Cardiac fibroblast (primary cell): ENCODE measurements at regions not wholly inside any gene's neighbourhood (a gene's known extent, or its start where the extent isn't known, plus 50 kb on each side); places are given as distances from the start of the nearest gene placed in this dataset.

Source experiments
- DNase-seq, 2 donors: peaks; one replicate each; pipeline versions ENCODE4 v3.0.0 to v3.0.0-alpha.2; 2010; ENCODE audit warnings: low read depth in 2 of 2
- H3K4me3 ChIP-seq, 2 donors: replicated peaks in 1 of 2; 1 replicate in 1 of 2; 2 replicates in 1 of 2; pipeline ENCODE4 v1.5.1; 2011; ENCODE audit warnings: low read depth in 2 of 2, low read length in 2 of 2, mild to moderate bottlenecking in 2 of 2, moderate library complexity in 1 of 2
- TF ChIP-seq, protein P1 (sequence below): IDR thresholded peaks from one replicate; pipeline ENCODE4 v1.5.1; 2011; ENCODE audit warnings: low read depth, mild to moderate bottlenecking, low read length, inconsistent platforms

DNA sequence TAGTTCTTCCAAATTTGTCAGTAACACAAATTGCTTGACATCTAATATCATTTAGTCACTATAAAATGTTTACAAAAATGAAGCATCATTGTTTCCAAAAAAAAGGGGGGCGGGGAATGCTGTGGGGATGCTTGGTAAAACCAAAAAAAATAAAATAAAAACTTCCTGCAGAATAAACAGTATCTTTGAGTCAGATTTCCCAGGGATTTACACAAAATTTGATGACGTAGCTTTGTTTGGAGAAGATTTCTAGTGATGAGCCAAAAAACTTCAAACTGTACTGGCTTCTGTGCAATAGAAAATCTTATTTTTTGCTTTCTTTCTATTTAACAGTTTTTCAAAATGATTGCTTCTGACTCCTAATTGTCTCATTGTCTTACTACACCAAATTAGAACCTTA is 80.0 kb downstream of the MZT1 start:
- no peak for DNase-seq
- TF ChIP-seq, protein P1, sequence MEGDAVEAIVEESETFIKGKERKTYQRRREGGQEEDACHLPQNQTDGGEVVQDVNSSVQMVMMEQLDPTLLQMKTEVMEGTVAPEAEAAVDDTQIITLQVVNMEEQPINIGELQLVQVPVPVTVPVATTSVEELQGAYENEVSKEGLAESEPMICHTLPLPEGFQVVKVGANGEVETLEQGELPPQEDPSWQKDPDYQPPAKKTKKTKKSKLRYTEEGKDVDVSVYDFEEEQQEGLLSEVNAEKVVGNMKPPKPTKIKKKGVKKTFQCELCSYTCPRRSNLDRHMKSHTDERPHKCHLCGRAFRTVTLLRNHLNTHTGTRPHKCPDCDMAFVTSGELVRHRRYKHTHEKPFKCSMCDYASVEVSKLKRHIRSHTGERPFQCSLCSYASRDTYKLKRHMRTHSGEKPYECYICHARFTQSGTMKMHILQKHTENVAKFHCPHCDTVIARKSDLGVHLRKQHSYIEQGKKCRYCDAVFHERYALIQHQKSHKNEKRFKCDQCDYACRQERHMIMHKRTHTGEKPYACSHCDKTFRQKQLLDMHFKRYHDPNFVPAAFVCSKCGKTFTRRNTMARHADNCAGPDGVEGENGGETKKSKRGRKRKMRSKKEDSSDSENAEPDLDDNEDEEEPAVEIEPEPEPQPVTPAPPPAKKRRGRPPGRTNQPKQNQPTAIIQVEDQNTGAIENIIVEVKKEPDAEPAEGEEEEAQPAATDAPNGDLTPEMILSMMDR = no peak
- H3K4me3 ChIP-seq = no peak overlapping the region

DNA sequence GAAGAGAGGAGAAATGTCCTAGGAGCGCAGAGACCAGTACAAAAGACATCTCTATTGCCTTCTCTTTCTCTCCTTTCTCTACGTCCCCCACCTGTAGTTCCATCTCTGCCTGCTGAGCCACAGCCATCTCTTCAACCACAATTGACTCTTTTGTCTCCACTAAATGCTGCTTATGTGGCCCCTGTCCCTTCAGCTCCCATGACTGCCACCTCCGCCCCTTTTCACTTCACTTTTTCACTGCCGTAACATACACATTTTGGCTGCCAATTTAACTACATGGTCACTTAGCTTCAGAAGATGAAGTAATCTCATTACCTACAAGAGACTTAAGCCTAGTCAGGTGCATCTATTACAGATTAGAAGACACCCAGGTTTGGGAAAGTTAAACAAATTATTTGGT is 81.9 kb downstream of the MZT1 start:
- TF ChIP-seq, protein P1 = no peak
- DNase-seq = no peak
- no peak overlapping the region for H3K4me3 ChIP-seq

DNA sequence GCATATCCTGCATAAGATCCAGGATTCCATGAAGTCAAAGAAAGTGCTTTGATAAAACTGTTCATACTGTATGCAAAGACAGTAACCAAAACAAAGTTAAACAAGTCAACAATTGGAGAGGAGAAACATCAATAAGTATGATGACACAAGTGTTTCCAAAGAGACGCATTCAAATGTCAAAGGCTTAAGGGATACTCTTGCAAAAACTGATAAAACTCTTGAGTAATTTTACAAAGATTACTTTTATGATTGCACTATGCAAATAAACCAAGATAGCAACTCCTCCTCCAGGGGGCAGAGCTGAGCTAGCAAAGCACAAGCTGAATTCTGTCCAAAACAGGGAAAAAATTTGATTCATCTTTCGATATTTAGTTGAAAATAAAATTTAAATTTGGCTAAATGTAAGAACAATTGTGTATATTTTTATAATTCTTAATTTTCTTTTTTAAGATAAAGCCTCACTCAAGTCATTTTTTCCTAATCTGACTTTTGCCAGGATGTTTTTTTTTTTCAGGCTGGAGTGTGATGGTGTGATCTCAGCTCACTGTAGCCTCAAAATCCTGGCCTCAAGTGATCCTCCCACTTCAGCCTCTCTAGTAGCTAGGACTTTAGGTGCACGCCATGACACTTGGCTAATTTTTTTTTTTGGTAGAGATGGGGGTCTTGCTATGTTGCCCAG is 84.0 kb downstream of the MZT1 start:
- DNase-seq = peak; percentile 63 to 68
- TF ChIP-seq, protein P1 = peak; percentile 79
- no peak overlapping the region for H3K4me3 ChIP-seq

DNA sequence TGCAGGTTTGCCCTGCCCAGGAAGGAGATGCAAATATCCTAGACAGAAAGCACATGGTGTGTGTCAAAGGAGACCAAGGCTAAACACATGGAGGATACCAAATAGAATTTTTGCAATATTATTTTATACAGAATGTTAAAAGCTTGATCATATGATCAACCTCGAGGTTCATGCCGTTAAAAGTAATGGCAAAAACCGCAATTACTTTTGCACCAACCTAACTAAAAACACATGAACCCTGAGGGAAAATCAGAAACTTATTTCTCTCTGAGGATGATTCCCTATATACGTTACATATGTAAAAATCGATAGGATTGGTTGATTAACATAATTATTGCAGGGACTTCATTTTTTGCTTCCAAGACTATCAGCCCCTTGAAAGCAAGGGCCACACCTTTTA is 88.1 kb downstream of the MZT1 start:
- H3K4me3 ChIP-seq = no peak overlapping the region
- no peak for DNase-seq
- TF ChIP-seq, protein P1 = no peak

DNA sequence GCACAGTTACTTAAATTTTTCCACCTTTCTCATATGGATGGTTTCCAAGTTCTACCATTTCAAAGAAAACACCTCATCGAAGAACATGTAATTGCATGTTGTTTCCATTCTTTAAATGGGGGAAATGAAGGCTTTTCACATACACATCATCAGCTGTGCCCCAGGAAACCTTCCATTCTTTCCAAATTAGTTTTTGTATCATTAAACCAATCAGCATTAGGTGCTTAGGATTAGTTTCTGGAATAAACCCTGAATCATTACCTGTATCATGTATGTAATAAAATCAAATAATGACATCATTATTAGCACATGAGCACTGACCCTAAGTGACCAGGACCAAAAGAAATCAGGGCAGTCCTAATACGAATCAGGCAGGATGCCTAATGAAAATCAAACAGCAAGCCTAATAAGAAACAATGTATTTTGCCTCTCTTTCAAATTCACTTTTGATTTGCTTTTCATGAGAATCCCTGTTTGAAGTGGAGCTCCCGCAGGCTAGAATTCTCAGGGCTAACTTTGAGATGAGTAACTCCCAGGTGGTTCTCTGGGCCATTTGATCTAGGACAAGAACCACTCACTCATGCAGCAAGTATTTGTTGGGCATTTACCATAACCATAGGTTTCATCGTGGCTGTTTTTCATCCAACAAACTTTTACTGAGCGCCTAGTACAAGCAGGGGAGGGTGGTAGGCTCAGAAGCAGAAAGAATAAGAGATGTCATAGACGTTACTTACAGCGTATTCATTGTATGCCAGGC is 89.2 kb downstream of the MZT1 start:
- no peak overlapping the region for H3K4me3 ChIP-seq
- TF ChIP-seq, protein P1 = no peak
- no peak for DNase-seq

DNA sequence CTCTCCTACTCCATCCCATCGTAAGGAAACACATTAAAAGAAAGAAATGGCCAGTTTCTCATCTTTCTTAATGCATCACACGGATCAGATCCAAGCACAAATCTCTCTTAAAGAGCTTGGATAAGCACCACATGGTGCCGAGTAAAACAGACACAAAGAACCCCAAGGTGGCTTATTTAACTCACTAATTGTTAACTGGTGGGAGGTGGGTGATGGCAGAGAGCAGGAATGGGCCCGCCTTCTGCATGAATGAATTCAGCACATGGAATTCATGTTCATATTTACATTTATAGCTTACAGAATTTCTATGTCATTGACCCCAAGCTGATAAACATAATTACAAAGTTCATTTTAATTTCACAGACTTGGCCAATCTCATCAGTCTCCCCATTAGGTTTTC is 89.9 kb downstream of the MZT1 start:
- TF ChIP-seq, protein P1 = no peak
- no peak for DNase-seq
- no peak overlapping the region for H3K4me3 ChIP-seq

DNA sequence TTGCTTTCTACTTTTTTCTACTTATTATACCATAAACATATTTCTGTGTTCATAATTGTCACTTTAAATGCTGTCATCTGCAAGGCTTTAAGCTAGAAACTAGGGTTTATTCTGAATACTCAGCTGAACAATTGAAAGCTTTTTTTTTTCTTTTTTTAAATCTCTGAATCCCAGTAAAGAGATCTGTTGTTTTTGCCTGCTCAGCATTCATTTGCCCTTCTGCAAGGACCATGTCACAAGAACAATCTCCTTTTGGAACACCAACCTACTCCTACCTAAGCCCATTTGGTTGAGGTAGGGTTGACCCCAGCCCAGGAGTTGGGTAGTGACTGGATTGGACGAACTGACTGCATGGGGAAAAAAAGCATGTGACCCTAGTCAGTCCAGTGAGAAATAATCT is 92.6 kb downstream of the MZT1 start:
- DNase-seq = no peak
- TF ChIP-seq, protein P1 = no peak

More for the DNA sequence above, 92.6 kb downstream of the MZT1 start:
- H3K4me3 ChIP-seq = no peak overlapping the region
